ENCODE measurements at regions not wholly inside any gene's neighbourhood (a gene's known extent, or its start where the extent isn't known, plus 50 kb on each side); places are given as distances from the start of the nearest gene placed in this dataset.

DNA sequence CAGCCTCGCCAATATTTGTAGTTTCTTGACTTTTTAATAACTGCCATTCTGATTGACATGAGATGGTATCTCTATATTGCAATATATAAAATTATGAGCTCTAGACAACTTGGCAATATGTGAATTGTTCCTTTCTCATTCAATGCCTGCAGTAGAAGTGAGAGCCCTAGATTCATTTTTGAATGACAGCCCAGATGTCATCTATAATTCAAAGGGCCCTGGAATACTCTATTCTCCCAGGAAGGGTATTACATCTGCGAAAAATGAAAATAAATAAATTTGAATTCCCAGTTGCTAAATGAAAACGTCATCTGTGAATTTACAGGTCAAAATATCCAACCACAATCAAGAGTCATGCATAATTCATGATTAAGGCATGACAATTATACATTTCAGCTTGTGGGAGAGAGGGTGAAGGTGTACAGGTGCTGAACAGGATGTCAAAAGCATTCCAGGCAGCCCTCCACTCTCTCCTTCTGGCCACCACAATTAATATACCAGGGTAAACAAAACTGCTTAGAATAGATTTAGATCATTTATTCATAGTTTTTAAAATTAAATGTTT lies 1147.3 kb downstream of the XPNPEP1 start:
- Histone ChIP-seq H3K9me3 (no peaks in the 10 kb centered on the region), H3K27me3 (no peaks in the 10 kb centered on the region), H3K36me3 (no peaks in the 10 kb centered on the region), H3K4me3 (no peak overlapping the region), H3K4me1 (ENCODE audit: insufficient read depth) (no peaks in the 10 kb centered on the region), H3K27ac (no peak overlapping the region)
- 70 to 79% (median 79%) methylated on average over 3 of the region's 3 CpGs for WGBS, 3 donors
- intact Hi-C loops (cut with DNase I) = no loop called here
- no peak for DNase-seq
- TF ChIP-seq EP300 (IDR thresholded peaks at IDR 0.05) (no peak), CTCF (IDR thresholded peaks at IDR 0.05) (no peak), POLR2A (IDR thresholded peaks at IDR 0.05) (no peak)

GRCh38 chr10:108771106-108771505 lies 1152.2 kb downstream of the XPNPEP1 start:
- no peaks in the 10 kb centered on the region for H3K4me1 ChIP-seq (ENCODE audit: insufficient read depth)
- intact Hi-C loops (cut with DNase I) = no loop called here
- TF ChIP-seq POLR2A (IDR thresholded peaks at IDR 0.05) (no peak), CTCF (IDR thresholded peaks at IDR 0.05) (no peak)
- H3K27ac ChIP-seq = no peak overlapping the region
- H3K27me3 ChIP-seq = no peaks in the 10 kb centered on the region
- DNase-seq = no peak
- no peak overlapping the region for H3K4me3 ChIP-seq
- no peaks in the 10 kb centered on the region for H3K9me3 ChIP-seq
- H3K36me3 ChIP-seq = no peaks in the 10 kb centered on the region

DNA sequence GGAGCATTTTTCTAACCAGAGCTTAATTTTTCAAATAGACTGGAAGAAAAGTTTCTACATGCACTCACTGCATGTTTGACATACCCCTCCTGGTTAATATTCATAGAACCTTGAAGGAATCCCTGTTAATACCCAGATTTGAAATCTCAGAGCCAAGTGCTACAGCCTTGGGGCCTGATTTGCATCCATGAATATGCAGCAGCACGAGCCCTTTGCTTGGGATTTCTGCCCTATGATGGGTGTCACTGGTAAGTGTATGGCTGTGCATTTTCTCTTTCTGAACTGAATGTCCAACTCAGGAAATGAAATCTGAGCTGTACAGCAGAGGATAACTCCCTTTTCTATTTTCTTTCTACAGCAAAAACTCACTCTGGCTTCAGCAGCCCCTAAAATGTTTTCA lies 1157.5 kb downstream of the XPNPEP1 start:
- intact Hi-C loops (cut with DNase I) = no loop called here
- 80 to 85% (median 82%) methylated on average over 1 of the region's 1 CpG for WGBS, 3 donors
- no peak for DNase-seq
- Histone ChIP-seq H3K36me3 (no peaks in the 10 kb centered on the region), H3K27me3 (no peaks in the 10 kb centered on the region), H3K27ac (no peak overlapping the region), H3K4me3 (no peak overlapping the region), H3K9me3 (no peaks in the 10 kb centered on the region), H3K4me1 (ENCODE audit: insufficient read depth) (no peaks in the 10 kb centered on the region)
- TF ChIP-seq POLR2A (IDR thresholded peaks at IDR 0.05) (no peak), CTCF (IDR thresholded peaks at IDR 0.05) (no peak), EP300 (IDR thresholded peaks at IDR 0.05) (no peak)

DNA sequence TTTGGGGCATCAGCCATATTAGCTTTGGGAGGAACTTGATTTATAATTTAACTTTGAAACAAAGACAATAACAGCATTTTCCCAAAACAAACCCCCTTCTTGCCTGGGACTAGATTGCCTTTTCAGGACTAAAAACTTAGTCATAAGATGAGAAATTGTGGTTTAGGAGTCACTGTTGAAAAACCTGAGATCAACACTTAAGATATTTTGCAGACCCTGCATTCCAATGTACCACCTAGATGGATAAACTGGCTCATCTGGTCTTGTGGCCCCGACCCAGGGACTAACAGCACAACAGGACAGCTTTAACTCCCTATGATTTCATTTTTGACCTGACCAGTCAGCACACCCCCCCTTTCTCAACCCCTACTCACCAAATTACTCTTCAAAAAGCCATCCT lies 1165.4 kb downstream of the XPNPEP1 start:
- 68 to 90% (median 83%) methylated on average over 1 of the region's 1 CpG for WGBS, 3 donors
- Histone ChIP-seq H3K9me3 (no peaks in the 10 kb centered on the region), H3K36me3 (no peaks in the 10 kb centered on the region), H3K4me1 (ENCODE audit: insufficient read depth) (no peaks in the 10 kb centered on the region), H3K27me3 (no peaks in the 10 kb centered on the region), H3K27ac (no peak overlapping the region), H3K4me3 (no peak overlapping the region)
- DNase-seq = no peak
- TF ChIP-seq POLR2A (IDR thresholded peaks at IDR 0.05) (no peak), CTCF (IDR thresholded peaks at IDR 0.05) (no peak), EP300 (IDR thresholded peaks at IDR 0.05) (no peak)
- intact Hi-C loops (cut with DNase I) = no loop called here

- 80 to 89% (median 83%) methylated on average over 1 of the region's 1 CpG for WGBS, 3 donors
- H3K27me3 ChIP-seq = no peaks in the 10 kb centered on the region
- no peaks in the 10 kb centered on the region for H3K36me3 ChIP-seq
- no peaks in the 10 kb centered on the region for H3K4me1 ChIP-seq (ENCODE audit: insufficient read depth)
- intact Hi-C loops (cut with DNase I) = no loop called here
- TF ChIP-seq EP300 (IDR thresholded peaks at IDR 0.05) (no peak), CTCF (IDR thresholded peaks at IDR 0.05) (no peak), POLR2A (IDR thresholded peaks at IDR 0.05) (no peak)
- H3K9me3 ChIP-seq = no peaks in the 10 kb centered on the region
- H3K27ac ChIP-seq = no peak overlapping the region
- H3K4me3 ChIP-seq = no peak overlapping the region
- DNase-seq = no peak
Observed at GRCh38 chr10:108755646-108756045, 1167.7 kb downstream of the XPNPEP1 start.

All from ovary (tissue), 7 donors.